Transverse colon (tissue), 4 donors: ENCODE measurements at regions not wholly inside any gene's neighbourhood (a gene's known extent, or its start where the extent isn't known, plus 50 kb on each side); places are given as distances from the start of the nearest gene placed in this dataset.
A peak's percentile ranks its signal among the peaks of the same experiment; 100 is the strongest.

ENCODE experiments used
- DNase-seq: peaks from one replicate; pipeline ENCODE4 v3.0.0-alpha.2; 2019
- H3K27ac ChIP-seq, 4 donors: fragments of 200-600 bp; sonication (generic); 2 replicates each; pipeline ENCODE4 v1.5.1; 2016 to 2018; ENCODE audit warnings: inconsistent platforms in 4 of 4
- H3K27me3 ChIP-seq: fragments of 200-600 bp; sonication (generic); 2 replicates; pipeline ENCODE4 v1.5.1; 2017; ENCODE audit warnings: inconsistent platforms
- H3K36me3 ChIP-seq, 4 donors: fragments of 200-600 bp; sonication (generic); 2 replicates each; pipeline ENCODE4 v1.5.1; 2017 to 2019; ENCODE audit warnings: inconsistent platforms in 4 of 4
- H3K4me1 ChIP-seq, 4 donors: fragments of 200-600 bp; sonication (generic); 2 replicates each; pipeline ENCODE4 v1.5.1; 2017 to 2020; ENCODE audit warnings: inconsistent platforms in 4 of 4
- H3K4me3 ChIP-seq, 4 donors: fragments of 200-600 bp; sonication (generic); 1 replicate in 1 of 4; 2 replicates in 3 of 4; pipeline versions ENCODE4 v1.5.1 to v1.6.1; 2017 to 2019; ENCODE audit warnings: inconsistent platforms in 4 of 4
- H3K9me3 ChIP-seq, 2 donors: fragments of 200-600 bp; sonication (generic); 2 replicates each; pipeline ENCODE4 v1.5.1; 2017 to 2019; ENCODE audit warnings: inconsistent platforms in 2 of 2
- CTCF ChIP-seq, 5 experiments: fragments of 200-600 bp in 3 of 5; fragments of 450-650 bp in 2 of 5; sonication (generic) in 3 of 5; IDR thresholded peaks; 1 replicate in 2 of 5; 2 replicates in 3 of 5; pipeline ENCODE4 v1.5.1; 2016 to 2017; ENCODE audit warnings: antibody characterized with exemption in 5 of 5, inconsistent platforms in 3 of 5, mild to moderate bottlenecking in 2 of 5, moderate library complexity in 1 of 5
- EP300 ChIP-seq: sonication (generic); formaldehyde crosslinking; IDR thresholded peaks from one replicate; pipeline ENCODE4 v1.6.1; 2017; ENCODE audit warnings: antibody characterized with exemption, low read depth
- POLR2A ChIP-seq: fragments of 450-650 bp; IDR thresholded peaks from one replicate; pipeline ENCODE4 v1.6.1; 2016; ENCODE audit warnings: antibody characterized with exemption, mild to moderate bottlenecking, moderate library complexity
- POLR2AphosphoS5 ChIP-seq, 3 donors: sonication (generic); formaldehyde crosslinking; IDR thresholded peaks; one replicate each; pipeline ENCODE4 v1.6.1; 2016; ENCODE audit warnings: antibody characterized with exemption in 3 of 3
- WGBS, 2 donors: methylation state at CpG; one replicate each; pipeline ENCODE4 v1.1.5; 2018; ENCODE audit warnings: low coverage in 1 of 2; 5-methylcytosine and 5-hydroxymethylcytosine counted together
- in situ Hi-C, 4 donors: fragments of 200-750 bp; cut with MboI; loops; one replicate each; pipeline versions ENCODE4 v1.15.0 to v1.15.1; 2017; ENCODE audit warnings: low sequenced_read_pairs in 3 of 4, low pct_ligation_motif_present in 1 of 4, low pct_unique_long_range_greater_than_20kb in 1 of 4
- intact Hi-C: fragments of 100-400 bp; cut with DNase I; formaldehyde crosslinking; loops from one replicate; pipeline ENCODE4 v1.15.1; 2023; ENCODE audit warnings: low total_unique reads

- Histone ChIP-seq H3K27me3 (peaks cover 36% of the 10 kb centered on the region), H3K4me3 (no peak overlapping the region), H3K36me3 (no peaks in the 10 kb centered on the region), H3K9me3 (no peaks in the 10 kb centered on the region), H3K4me1 (peaks cover 8 to 17% (median 13%) of the 10 kb centered on the region in 4 donors), H3K27ac (no peak overlapping the region)
- intact Hi-C loops (no loop called here), in situ Hi-C loops (loop anchor here in 3 of 4 donors (10.0 to 25.0 kb wide), 3 partner anchors 177 to 360 kb away; no protein-coding TSS in a partner anchor)
- 85 to 88% methylated on average over 8 to 9 of the region's 9 CpGs for WGBS, 2 donors
- no peak for DNase-seq
- TF ChIP-seq EP300: no peak
- no peak for TF ChIP-seq POLR2A
- no peak for TF ChIP-seq CTCF (IDR thresholded peaks at IDR 0.05)
- TF ChIP-seq POLR2AphosphoS5 (IDR thresholded peaks at IDR 0.05): no peak
Observed at GRCh38 chr1:10864776-10865175, 68.3 kb upstream of the CASZ1 start.

GRCh38 chr1:10865518-10866320, 69.3 kb upstream of the CASZ1 start:
- Histone ChIP-seq H3K9me3 (no peaks in the 10 kb centered on the region), H3K4me1 (peaks cover 8 to 17% (median 13%) of the 10 kb centered on the region in 4 donors), H3K27me3 (peaks cover 41% of the 10 kb centered on the region), H3K36me3 (no peaks in the 10 kb centered on the region), H3K4me3 (no peak overlapping the region), H3K27ac (no peak overlapping the region)
- DNase-seq: no peak
- intact Hi-C loops: loop anchor here (2.0 kb wide), 1 partner anchor 359 kb away; no protein-coding TSS in a partner anchor
- in situ Hi-C loops: loop anchor here in 3 of 4 donors (10.0 to 25.0 kb wide), 3 partner anchors 178 to 361 kb away; no protein-coding TSS in a partner anchor
- TF ChIP-seq EP300: no peak
- TF ChIP-seq POLR2A: no peak
- TF ChIP-seq POLR2AphosphoS5 (IDR thresholded peaks at IDR 0.05): no peak
- TF ChIP-seq CTCF (IDR thresholded peaks at IDR 0.05): no peak
- WGBS, 2 donors: 60 to 63% methylated on average over 6 to 19 of the region's 19 CpGs

- TF ChIP-seq POLR2A (no peak), POLR2AphosphoS5 (IDR thresholded peaks at IDR 0.05) (no peak), EP300 (no peak), CTCF (IDR thresholded peaks at IDR 0.05) (no peak)
- peak; percentile 16 for DNase-seq
- in situ Hi-C loops (loop anchor here in 3 of 4 donors (10.0 to 25.0 kb wide), 3 partner anchors 179 to 362 kb away; no protein-coding TSS in a partner anchor), intact Hi-C loops (loop anchor here (2.0 kb wide), 1 partner anchor 360 kb away; no protein-coding TSS in a partner anchor)
- H3K4me3 ChIP-seq: peak overlapping the region; percentile 24 to 49 (median 38)
- WGBS, 2 donors: 7% methylated on average over 14 of the region's 31 CpGs; no CpG with 5 or more reads in 1 of the 2 donors
- no peaks in the 10 kb centered on the region for H3K9me3 ChIP-seq
- peaks cover 41% of the 10 kb centered on the region for H3K27me3 ChIP-seq
- peak overlapping the region in 2 of 4 donors; percentile 34 to 46 for H3K27ac ChIP-seq
- H3K36me3 ChIP-seq: no peaks in the 10 kb centered on the region
- H3K4me1 ChIP-seq: peaks cover 8 to 17% (median 13%) of the 10 kb centered on the region in 4 donors
Observed at GRCh38 chr1:10866321-10867093, 70.1 kb upstream of the CASZ1 start.
